GM21717 (cell line): ENCODE measurements at regions not wholly inside any gene's neighbourhood (a gene's known extent, or its start where the extent isn't known, plus 50 kb on each side); places are given as distances from the start of the nearest gene placed in this dataset.

ENCODE experiments used
- ATAC-seq: cut with Tn5 transposase; IDR thresholded peaks from one replicate; pipeline ENCODE4 v1.9.1; 2021; ENCODE audit warnings: mild to moderate bottlenecking, moderate library complexity; ENCODE audit not compliant: unreplicated experiment

DNA sequence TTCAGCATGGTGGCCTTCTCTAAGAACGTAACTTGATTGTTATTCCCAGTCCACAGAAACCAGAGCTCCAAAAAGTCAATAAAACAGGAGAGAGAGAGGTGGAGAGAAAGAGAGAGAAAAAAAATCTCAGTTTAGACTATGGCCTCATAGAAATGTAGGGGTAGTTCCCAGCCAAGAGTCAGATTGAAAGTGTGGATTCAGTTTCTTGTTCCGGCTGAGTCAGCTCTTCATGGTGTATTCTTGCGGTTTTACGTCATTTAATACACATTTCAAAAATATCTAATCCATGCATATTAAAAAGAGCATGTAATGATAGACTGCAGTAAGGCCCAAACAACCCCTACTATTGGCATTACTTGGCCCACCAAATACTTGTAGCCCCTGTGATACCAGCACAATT, 303.9 kb downstream of the ETAA1 start:
- no peak for ATAC-seq

DNA sequence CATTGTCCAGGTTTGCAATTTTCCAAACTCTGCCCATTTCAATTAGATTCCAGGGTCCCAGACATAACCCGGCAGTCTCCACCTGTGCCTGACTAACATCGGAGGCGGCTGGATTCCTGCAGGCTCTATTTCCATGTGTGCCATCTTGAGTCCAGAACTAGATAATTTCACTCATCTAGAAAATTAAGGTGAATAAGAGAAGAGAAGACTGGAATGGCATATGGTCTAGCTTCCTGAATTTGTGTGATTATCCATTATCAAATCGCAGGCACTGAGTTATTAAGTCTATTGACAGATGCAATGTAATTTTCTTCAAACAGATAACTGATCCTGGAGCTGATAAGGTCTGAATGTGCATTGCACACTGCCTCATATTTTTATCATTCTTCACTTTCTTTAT, 305.2 kb downstream of the ETAA1 start:
- ATAC-seq = no peak

DNA sequence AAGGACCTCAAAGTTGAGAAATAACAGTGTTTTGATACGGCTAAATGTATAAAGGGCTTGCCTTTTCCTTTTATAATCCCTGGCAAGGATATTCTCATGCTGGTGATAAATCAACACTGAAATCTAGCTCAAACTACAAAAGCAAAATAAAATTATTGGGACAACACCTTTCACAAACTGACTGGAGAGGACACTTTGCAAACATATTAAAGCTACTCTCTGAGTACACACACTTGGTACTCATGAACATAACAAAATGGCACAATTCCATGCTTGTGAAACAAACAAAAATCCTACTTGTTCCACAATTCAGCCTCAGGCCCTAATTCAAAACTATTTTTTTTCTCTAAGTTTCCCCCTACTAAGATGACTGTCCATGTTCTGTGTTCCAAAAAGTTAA, 305.8 kb downstream of the ETAA1 start:
- ATAC-seq = no peak

DNA sequence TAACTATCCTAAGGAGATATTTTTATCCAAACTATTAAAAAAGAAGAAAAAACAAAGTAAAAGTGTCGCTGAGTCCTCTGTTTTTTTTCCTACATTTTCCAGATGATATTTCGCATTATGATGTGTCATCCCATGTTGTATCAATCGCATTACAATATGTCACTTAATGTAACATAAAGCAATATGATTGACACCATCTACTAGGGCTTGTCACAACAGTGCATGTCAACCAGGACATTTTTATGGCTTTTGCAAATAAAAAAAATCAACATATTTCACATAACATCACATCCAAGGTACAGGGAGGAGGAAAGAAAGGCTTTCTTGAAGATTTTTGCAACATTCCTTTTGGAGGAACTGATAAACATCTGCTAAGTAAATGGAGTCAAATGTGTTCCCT, 308.9 kb downstream of the ETAA1 start:
- no peak for ATAC-seq

DNA sequence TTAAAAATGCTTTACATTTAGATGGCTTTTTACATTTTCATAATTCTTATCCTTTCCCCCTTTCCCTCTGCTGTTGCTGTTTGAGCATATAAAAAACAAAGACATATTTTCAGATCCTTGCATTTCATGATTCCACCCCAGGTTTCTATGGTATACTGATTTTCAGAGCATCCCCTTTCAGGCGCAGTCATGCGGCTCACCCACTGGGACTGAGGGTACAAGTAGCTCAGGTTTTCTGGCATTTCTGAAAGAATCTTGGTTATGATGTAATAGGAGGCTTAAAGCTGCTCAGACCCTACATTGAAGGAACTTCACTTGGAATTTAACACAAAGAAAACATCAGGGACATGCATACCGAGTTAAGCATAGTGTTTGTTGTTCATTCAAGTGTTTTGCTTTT, 310.8 kb downstream of the ETAA1 start:
- ATAC-seq = no peak

DNA sequence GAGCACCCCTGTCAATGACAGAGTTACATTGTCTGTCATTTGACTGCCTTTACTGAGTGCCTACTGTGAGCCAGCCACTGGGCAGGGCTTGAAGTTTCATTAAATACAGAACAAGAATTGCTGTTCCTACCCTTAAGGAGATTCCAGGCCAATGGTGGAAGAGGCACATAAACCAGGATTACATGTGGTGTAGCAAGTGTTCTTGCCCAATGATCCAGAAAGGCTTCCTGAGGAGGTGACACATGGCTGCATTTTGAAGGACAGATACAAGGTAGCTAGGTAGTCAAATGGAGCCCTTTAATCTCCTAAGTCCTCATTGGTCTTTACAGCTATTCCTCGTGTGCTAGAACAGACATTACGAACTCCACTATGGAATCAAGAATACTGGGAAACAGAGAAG, 312.7 kb downstream of the ETAA1 start:
- ATAC-seq = no peak

DNA sequence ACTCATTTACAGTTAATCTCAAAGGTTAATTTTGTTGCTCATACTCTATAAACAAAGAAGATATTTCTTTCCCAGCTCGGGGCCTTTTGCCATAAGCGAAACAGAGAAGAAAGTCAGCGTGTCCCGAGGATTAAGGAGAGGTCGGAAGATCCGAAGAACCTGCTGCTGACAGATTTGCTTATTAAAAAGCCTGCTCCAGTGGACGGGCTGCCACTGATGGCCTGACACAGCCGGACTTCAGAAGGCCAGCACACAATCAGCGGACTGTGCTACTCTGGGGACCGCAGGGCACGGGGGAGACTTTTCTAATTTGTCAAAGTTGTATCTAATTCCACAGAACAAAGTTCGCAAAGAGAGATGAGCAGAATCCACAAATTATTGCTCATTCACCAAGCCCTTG, 315.4 kb downstream of the ETAA1 start:
- ATAC-seq = no peak

DNA sequence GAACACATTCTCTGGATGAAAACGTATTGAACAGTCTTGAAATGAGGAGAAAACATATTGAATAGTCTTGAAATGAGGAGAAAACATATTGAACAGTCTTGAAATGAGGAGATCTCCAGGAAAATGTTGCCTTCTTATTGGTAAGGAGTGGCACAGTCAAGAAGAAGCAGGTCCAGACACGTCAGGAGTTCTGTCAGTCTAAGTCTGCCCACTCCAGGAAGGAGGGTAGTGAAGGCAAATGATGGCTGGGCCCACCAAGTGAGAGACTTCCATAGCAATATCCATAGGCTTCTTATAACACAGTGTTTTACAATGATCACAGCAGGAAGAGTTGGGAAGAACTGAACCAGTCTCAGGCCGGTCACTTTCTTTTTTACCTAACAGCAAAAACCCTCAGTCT, 316.2 kb downstream of the ETAA1 start:
- no peak for ATAC-seq

DNA sequence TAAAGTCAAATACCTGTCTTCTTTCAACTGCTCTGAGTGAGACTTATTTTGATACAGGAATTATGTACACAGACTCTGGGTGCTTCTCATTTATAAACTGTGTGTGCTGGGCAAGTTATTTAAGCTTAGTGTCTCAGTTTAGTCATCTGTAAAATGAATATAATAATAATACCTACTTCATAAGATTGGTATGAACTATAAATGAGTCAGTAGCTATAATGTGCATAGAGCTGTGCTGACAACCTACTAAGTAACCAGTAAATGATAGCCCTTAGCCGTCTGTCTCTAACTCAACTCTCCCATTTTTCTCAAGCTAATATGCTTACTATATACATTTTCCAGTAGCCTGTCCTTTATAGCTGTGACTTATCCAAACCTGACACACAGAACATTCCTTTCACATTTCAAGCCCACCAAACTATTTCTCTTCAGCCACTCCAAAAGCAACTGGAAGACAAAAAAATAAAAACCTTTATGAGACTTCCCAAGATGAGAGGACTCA, 319.8 kb downstream of the ETAA1 start:
- ATAC-seq = no peak

DNA sequence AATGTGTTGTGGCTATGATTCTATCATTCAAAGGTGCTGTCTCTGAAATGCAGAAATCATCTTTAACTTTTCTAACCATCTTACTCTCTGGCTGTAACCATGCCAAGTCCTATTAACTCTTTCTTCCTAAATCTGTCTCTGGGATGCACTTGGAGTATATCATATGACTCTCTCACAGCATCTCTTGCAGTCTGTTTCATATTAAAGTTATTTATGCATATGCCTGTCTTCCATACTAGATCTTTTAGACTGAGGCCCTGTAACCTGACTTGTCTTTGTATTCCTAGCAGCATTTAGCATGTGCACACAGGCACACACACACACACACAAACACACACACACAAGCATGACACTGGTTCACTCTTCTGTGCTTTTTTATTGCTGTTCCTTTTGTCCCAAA, 320.6 kb downstream of the ETAA1 start:
- ATAC-seq = no peak

DNA sequence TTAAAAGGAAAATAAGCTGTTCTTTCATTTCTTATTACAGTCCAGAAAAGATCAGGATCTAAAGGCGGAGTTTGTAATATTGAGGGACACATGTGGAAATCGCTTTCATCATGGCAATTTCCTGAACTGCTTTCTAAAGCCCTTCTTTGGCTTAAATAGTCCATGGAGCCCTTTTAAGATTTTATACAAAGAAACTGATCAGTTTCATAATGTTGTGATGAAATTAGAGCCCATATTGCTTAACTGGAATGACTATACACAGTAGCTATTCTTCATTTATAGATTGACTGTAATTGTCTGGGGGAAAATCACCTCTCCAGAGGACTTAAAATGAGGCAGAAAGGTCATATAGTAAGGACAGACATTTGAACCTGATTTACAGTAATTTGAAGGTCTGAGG, 322.2 kb downstream of the ETAA1 start:
- ATAC-seq = no peak

DNA sequence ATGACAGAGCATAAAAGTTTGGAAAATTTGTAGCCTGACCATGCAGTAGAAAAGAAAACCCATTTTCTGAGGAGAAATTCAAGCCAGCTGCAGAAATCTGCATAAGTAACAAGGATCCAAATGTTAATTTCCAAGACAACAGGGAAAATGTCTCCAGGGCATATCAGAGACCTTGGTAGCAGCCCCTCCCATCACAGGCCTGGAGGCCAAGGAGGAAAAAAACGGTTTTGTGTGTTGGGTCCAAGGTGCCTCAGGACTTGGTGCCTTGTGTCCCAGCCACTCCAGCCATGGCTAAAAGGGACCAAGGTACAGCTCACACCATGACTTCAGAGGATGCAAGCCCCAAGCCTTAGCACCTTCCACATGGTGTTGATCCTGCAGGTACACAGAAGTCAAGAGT, 324.4 kb downstream of the ETAA1 start:
- no peak for ATAC-seq

DNA sequence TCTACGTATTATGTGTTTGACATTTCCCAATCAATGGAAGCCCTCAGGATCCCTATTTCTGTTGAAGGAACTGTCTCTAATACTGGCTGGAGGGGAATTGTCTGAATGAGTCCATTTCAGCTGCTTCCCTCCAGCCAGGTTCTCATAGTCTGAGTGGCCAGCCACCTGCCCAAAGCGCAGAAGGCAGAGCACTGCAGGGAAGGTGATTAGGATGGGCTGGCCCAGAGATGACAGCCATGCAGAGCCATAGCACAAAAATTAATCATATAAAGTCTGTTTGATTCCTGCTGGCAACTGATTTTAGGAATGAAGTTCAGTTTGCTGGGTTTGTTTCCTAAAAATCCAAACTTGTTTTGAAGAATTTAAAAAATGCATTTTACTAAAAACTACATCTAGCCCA, 327.1 kb downstream of the ETAA1 start:
- no peak for ATAC-seq

DNA sequence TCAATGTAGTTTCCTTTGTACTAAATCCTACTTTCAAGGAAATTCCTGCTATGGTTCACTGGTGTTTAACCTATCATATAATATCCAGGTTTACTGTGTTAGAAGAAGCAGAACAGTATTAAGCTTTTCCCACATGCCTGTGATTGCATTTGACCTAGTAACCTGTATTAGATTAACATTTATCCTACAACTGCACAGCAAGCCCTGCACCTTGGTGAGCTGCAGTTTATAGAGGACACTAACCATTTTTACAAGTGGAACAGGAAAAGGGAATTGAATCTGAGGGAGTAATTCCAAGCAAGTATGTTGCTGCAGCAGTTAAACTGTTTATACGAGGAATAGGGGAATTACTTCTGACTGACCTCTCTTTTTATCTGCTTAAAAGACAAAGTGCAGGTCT, 328.6 kb downstream of the ETAA1 start:
- no peak for ATAC-seq

DNA sequence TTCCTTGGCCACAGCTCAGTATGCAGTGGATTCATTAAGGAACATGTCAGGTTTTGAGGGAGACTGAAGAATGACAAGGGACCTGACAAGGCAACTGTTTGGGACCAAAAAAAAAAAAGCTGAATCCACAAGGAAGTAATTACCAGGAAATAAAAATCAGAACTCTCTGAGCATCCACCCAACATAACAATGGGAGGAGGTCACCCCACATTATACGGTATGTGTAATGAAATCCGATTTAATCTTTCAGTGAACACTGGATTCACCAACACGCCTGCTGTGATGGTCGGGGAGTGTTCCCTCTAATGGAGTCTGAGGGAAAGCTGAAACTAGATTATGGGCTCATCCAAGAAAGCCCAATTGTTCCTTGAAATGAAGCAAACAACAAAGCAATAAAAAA, 329.3 kb downstream of the ETAA1 start:
- ATAC-seq = no peak

DNA sequence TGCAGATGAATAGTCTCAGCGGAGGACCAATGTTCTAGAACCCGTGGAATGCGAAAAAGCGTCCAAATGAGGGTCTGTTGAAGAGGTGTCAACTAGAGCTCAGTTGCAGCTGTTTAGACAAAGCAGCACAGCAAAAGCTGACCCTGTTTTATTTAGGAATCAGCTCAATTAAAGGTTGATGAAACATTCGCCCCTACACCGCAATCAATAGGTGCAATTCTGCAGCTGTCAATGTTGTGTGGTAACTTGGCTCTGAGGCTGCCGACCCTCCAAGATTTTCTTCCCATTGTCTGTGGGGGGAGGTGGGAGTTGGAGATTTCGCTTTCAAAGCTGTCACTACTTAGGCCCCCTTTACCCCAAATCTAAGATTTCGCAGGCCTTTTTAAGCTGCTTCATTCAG, 330.0 kb downstream of the ETAA1 start:
- ATAC-seq = no peak

DNA sequence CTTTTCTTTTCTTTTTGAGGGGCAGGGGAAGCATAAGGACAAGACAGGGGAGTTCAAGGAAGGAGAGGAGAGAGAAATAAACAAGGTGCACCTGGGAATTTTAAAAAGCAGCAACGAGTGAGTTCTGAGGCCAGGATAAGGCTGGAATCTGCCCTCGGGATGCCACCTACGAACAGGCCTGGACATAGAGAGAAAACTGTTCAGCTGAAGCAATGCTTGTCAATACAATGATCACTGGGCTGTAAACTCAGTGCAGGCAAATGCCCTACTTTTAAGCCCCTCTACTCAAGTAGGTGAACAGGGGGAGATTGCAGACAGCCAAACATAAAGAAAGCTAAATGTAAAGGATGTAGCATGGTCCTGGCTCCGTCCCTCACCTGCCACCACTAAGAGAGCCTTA, 330.5 kb downstream of the ETAA1 start:
- ATAC-seq = no peak

DNA sequence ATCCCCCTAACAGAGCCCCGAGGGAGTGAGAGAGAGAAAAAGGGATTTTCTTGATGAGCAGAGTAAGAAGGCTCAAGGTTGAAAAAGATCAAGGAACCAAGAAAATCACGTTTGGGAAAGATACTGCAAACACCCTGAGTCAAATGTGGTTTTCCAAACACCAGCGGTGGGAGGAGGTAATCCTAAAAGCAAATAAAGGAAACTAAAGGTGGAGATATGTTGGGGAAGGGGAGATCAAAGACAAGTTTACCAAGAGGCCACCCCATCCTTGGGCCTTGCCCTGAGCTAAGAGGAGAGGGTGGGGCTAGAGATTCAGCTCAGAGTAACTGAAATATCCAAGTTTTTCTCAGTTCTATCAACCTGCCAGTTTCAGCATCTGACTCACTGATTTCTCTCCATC, 332.3 kb downstream of the ETAA1 start:
- ATAC-seq = no peak

DNA sequence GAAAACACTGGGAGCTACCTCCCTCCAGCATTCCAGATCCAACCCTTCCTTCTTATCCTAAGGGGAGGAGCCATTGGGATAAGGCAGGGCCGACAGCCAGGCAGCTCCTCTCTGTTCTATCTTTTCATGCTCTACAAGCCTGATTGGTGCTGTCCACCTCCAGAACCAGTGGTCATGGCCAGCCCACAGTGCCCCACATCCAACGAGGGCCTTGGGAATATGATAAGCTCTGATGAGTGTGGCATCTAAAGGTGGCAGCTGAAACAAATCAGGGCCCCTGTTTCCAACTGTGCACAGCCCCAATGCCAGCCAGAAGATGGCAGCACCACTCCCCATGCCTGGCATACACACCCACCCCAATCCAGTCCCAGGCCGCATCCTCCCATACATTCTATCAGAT, 329.3 kb downstream of the C1D start:
- ATAC-seq = no peak

DNA sequence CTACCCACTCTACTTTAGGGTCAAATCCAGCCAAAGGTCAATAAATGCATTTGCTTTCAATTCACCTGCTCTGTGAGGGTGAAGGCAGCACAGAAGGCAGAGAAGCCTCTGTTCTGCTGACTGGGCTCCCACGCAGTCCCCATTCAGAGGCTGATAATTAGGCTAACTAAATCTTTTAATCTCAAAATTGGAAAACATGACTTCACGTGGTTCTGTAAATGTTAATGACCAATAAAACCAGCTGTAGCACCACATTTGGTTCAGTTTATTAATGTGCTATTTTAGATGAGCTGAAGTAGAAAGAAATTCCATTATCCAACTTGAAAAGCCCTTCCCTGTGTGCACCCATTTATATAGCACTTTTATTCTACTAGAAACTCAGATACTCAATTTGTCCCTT, 310.6 kb downstream of the C1D start:
- ATAC-seq = no peak

DNA sequence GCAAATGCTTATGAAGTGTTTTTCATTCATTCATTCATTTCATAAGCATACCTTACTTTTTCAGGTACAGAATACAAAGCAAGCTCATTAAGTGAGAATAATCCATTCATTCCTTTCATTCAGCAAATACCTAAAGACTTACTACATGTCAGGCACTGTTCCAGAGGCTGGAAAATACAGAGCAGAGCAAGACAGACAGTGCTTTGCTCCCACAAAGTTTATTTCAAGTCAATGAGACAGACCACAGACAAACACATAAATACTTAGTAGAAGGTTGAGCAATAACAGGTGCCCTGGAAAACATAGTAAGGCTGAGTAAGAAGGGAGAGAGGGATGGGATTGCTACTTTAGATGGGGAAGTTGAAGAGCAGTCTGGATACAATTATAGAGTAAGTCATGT, 309.8 kb downstream of the C1D start:
- no peak for ATAC-seq

DNA sequence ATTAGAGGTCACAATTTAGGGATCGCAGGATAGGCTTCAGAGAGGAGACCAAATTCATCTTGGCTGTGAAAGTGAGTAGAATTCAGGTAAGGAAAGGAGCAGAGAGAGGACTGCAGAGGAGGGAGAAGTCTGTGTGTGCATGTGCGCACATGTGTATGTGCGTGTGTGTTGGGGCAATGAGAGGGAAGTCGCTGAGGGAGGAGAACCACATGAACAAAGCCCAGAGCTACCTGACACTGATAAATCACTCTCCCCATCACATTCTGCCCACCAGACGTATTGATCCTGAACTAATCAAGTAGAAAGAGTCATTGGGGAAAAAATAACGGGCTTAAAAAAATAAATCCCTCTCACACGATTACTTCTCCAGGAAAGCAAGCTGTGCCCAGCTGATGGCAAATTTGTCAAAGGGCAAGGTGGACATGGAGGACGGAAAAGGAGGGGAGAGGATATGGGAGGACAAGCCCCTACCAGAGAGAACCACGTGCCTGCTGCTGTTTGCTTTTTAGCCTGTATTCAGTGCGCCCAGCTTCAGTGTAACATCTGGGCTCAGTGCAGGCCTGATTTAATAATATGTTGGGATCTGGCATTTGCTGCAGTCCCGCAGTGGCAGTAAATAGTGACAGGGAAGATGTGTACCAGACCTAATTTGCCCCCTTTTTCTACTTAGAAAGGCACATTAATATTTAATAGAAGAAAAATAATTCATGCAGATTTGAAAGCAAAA, 307.5 kb downstream of the C1D start:
- no peak for ATAC-seq

DNA sequence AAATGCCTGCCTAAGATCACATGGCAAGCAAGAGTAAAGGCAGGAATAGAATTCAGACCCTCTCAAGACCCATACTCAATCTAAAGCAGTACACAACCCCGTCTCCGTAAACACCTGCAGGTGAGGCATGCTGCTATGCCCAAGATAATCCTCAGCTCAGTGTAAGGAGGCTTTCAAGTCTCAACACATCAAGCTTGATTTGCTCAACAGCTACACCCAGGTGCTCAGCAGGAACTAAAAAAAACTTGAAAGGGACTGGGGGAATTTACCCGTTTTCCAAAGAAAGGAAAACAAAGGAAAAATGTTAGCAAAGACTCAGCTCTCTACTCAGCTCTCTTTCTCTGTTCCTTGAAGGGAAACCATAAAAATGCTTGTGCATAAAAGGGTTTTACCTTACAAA, 301.8 kb downstream of the C1D start:
- no peak for ATAC-seq
